ENCODE measurements at regions not wholly inside any gene's neighbourhood (a gene's known extent, or its start where the extent isn't known, plus 50 kb on each side); places are given as distances from the start of the nearest gene placed in this dataset.
"Not testable (repeated sequence)": the region's sequence is repeated elsewhere in the genome, so short reads cannot be mapped to it uniquely, and the experiment has no call there.

GRCh38 chr1:53393325-53393792, 65.5 kb upstream of the LRP8 start:
- H3K4me3 Mint-ChIP-seq: no peak overlapping the region
- no peaks in the 10 kb centered on the region for H3K36me3 Mint-ChIP-seq (ENCODE audit: low read depth)
- no peaks in the 10 kb centered on the region for H3K9me3 Mint-ChIP-seq
- peaks cover 3% of the 10 kb centered on the region for H3K27me3 Mint-ChIP-seq (ENCODE audit: low read depth)
- H3K27ac Mint-ChIP-seq: no peak overlapping the region
- H3K4me1 Mint-ChIP-seq (ENCODE audit: low read depth): peaks cover 6% of the 10 kb centered on the region

- Mint-ChIP-seq H3K9me3 (no peaks in the 10 kb centered on the region), H3K27ac (no peak overlapping the region), H3K36me3 (ENCODE audit: low read depth) (no peaks in the 10 kb centered on the region), H3K27me3 (ENCODE audit: low read depth) (no peaks in the 10 kb centered on the region), H3K4me1 (ENCODE audit: low read depth) (peaks cover 6% of the 10 kb centered on the region), H3K4me3 (no peak overlapping the region)
These were observed 64.9 kb upstream of the DMRTB1 start for GRCh38 chr1:53394306-53394705.

- H3K27me3 Mint-ChIP-seq (ENCODE audit: low read depth): no peaks in the 10 kb centered on the region
- H3K4me1 Mint-ChIP-seq (ENCODE audit: low read depth): peaks cover 5% of the 10 kb centered on the region
- H3K36me3 Mint-ChIP-seq (ENCODE audit: low read depth): no peaks in the 10 kb centered on the region
- no peak overlapping the region for H3K4me3 Mint-ChIP-seq
- H3K27ac Mint-ChIP-seq: no peak overlapping the region
- H3K9me3 Mint-ChIP-seq: no peaks in the 10 kb centered on the region
These were observed 63.5 kb upstream of the DMRTB1 start for GRCh38 chr1:53395671-53396215.

GRCh38 chr1:53396573-53397268, 62.5 kb upstream of the DMRTB1 start:
- no peaks in the 10 kb centered on the region for H3K27me3 Mint-ChIP-seq (ENCODE audit: low read depth)

GRCh38 chr1:53398091-53398490, 61.1 kb upstream of the DMRTB1 start:
- H3K36me3 Mint-ChIP-seq (ENCODE audit: low read depth): no peaks in the 10 kb centered on the region

More at GRCh38 chr1:53396573-53397268, 62.5 kb upstream of the DMRTB1 start:
- H3K36me3 Mint-ChIP-seq (ENCODE audit: low read depth): no peaks in the 10 kb centered on the region
- no peak overlapping the region for H3K27ac Mint-ChIP-seq
- H3K9me3 Mint-ChIP-seq: no peaks in the 10 kb centered on the region
- H3K4me1 Mint-ChIP-seq (ENCODE audit: low read depth): peaks cover 7% of the 10 kb centered on the region
- H3K4me3 Mint-ChIP-seq: no peak overlapping the region

GRCh38 chr1:53398576-53399365, 60.4 kb upstream of the DMRTB1 start:
- Mint-ChIP-seq H3K27ac (no peak overlapping the region), H3K9me3 (no peaks in the 10 kb centered on the region)

More at GRCh38 chr1:53398091-53398490, 61.1 kb upstream of the DMRTB1 start:
- Mint-ChIP-seq H3K9me3 (no peaks in the 10 kb centered on the region), H3K27me3 (ENCODE audit: low read depth) (no peaks in the 10 kb centered on the region), H3K27ac (no peak overlapping the region), H3K4me3 (no peak overlapping the region), H3K4me1 (ENCODE audit: low read depth) (peaks cover 6% of the 10 kb centered on the region)

GRCh38 chr1:53399370-53400133, 59.6 kb upstream of the DMRTB1 start:
- H3K4me3 Mint-ChIP-seq; H3K27me3 Mint-ChIP-seq (ENCODE audit: low read depth); H3K9me3 Mint-ChIP-seq; H3K36me3 Mint-ChIP-seq (ENCODE audit: low read depth); H3K4me1 Mint-ChIP-seq (ENCODE audit: low read depth); H3K27ac Mint-ChIP-seq: not testable (repeated sequence)

More at GRCh38 chr1:53398576-53399365, 60.4 kb upstream of the DMRTB1 start:
- Mint-ChIP-seq H3K27me3 (ENCODE audit: low read depth) (no peaks in the 10 kb centered on the region), H3K4me1 (ENCODE audit: low read depth) (peaks cover 5% of the 10 kb centered on the region), H3K36me3 (ENCODE audit: low read depth) (no peaks in the 10 kb centered on the region), H3K4me3 (no peak overlapping the region)

- H3K4me3 Mint-ChIP-seq: no peak overlapping the region
- no peaks in the 10 kb centered on the region for H3K27me3 Mint-ChIP-seq (ENCODE audit: low read depth)
- no peaks in the 10 kb centered on the region for H3K9me3 Mint-ChIP-seq
- no peaks in the 10 kb centered on the region for H3K36me3 Mint-ChIP-seq (ENCODE audit: low read depth)
- peaks cover 7% of the 10 kb centered on the region for H3K4me1 Mint-ChIP-seq (ENCODE audit: low read depth)
- no peak overlapping the region for H3K27ac Mint-ChIP-seq
These were observed 58.2 kb upstream of the DMRTB1 start for GRCh38 chr1:53400761-53401674.

- Mint-ChIP-seq H3K27me3 (ENCODE audit: low read depth) (no peaks in the 10 kb centered on the region), H3K4me3 (no peak overlapping the region), H3K9me3 (no peaks in the 10 kb centered on the region), H3K27ac (no peak overlapping the region), H3K36me3 (ENCODE audit: low read depth) (no peaks in the 10 kb centered on the region), H3K4me1 (ENCODE audit: low read depth) (peaks cover 12% of the 10 kb centered on the region)
These were observed 57.1 kb upstream of the DMRTB1 start for GRCh38 chr1:53401813-53402745.

GRCh38 chr1:53402891-53403655, 56.1 kb upstream of the DMRTB1 start:
- H3K9me3 Mint-ChIP-seq: no peaks in the 10 kb centered on the region
- no peak overlapping the region for H3K4me3 Mint-ChIP-seq
- no peaks in the 10 kb centered on the region for H3K36me3 Mint-ChIP-seq (ENCODE audit: low read depth)
- H3K27me3 Mint-ChIP-seq (ENCODE audit: low read depth): no peaks in the 10 kb centered on the region
- H3K4me1 Mint-ChIP-seq (ENCODE audit: low read depth): peaks cover 18% of the 10 kb centered on the region
- no peak overlapping the region for H3K27ac Mint-ChIP-seq

GRCh38 chr1:53405737-53406136, 53.5 kb upstream of the DMRTB1 start:
- no peaks in the 10 kb centered on the region for H3K36me3 Mint-ChIP-seq (ENCODE audit: low read depth)
- H3K4me3 Mint-ChIP-seq: no peak overlapping the region
- no peaks in the 10 kb centered on the region for H3K27me3 Mint-ChIP-seq (ENCODE audit: low read depth)
- H3K9me3 Mint-ChIP-seq: no peaks in the 10 kb centered on the region
- peaks cover 27% of the 10 kb centered on the region for H3K4me1 Mint-ChIP-seq (ENCODE audit: low read depth)
- no peak overlapping the region for H3K27ac Mint-ChIP-seq

GRCh38 chr1:53406551-53407235, 52.5 kb upstream of the DMRTB1 start:
- Mint-ChIP-seq H3K4me3 (no peak overlapping the region), H3K27ac (no peak overlapping the region), H3K36me3 (ENCODE audit: low read depth) (no peaks in the 10 kb centered on the region), H3K9me3 (no peaks in the 10 kb centered on the region), H3K27me3 (ENCODE audit: low read depth) (no peaks in the 10 kb centered on the region), H3K4me1 (ENCODE audit: low read depth) (peaks cover 32% of the 10 kb centered on the region)

Data from T-helper 1 cell treated with Interleukin-12 subunit alpha and Interleukin-12 subunit beta and Interleukin-4 antibody, amounts not matched to agents 30 μg/mL and 1 μg/mL, for 36 hours (primary cell).